OCI-LY1 (cell line): ENCODE measurements at regions not wholly inside any gene's neighbourhood (a gene's known extent, or its start where the extent isn't known, plus 50 kb on each side); places are given as distances from the start of the nearest gene placed in this dataset.

Experiments
- H2AFZ ChIP-seq: fragments of 200-600 bp; sonication (generic), shearing (Covaris generic); 2 replicates; pipeline ENCODE4 v1.6.0; 2014; ENCODE audit warnings: antibody characterized with exemption, mild to moderate bottlenecking, low read length
- H3F3A ChIP-seq: fragments of 200-600 bp; sonication (generic), shearing (Covaris generic); 2 replicates; pipeline ENCODE4 v1.6.0; 2014; ENCODE audit warnings: mild to moderate bottlenecking, antibody characterized with exemption, low read length, moderate library complexity; ENCODE audit not compliant: insufficient read depth
- H3K27ac ChIP-seq: fragments of 200-600 bp; sonication (generic); 2 replicates; pipeline ENCODE4 v1.5.1; 2014; ENCODE audit warnings: low read length, mixed run types, mild to moderate bottlenecking, low read depth; ENCODE audit not compliant: poor library complexity, severe bottlenecking
- H3K27me3 ChIP-seq: fragments of 200-600 bp; sonication (generic); 2 replicates; pipeline ENCODE4 v1.6.0; 2014; ENCODE audit warnings: antibody characterized with exemption, mild to moderate bottlenecking, low read length, moderate library complexity; ENCODE audit not compliant: insufficient read depth
- H3K36me3 ChIP-seq: fragments of 200-600 bp; sonication (generic); 2 replicates; pipeline ENCODE4 v1.6.1; 2014; ENCODE audit warnings: mild to moderate bottlenecking, antibody characterized with exemption, low read length, moderate library complexity, mixed read lengths; ENCODE audit not compliant: insufficient read depth
- H3K4me1 ChIP-seq: fragments of 200-600 bp; sonication (generic); 2 replicates; pipeline ENCODE4 v1.5.1; 2014; ENCODE audit warnings: mild to moderate bottlenecking, low read length, moderate library complexity; ENCODE audit not compliant: insufficient read depth, severe bottlenecking
- H3K4me2 ChIP-seq: fragments of 200-600 bp; sonication (generic), shearing (Covaris generic); 2 replicates; pipeline ENCODE4 v1.6.1; 2014; ENCODE audit warnings: low read length
- H3K4me3 ChIP-seq: fragments of 200-600 bp; sonication (generic); 2 replicates; pipeline ENCODE4 v1.5.1; 2014; ENCODE audit warnings: low read length, low read depth, mild to moderate bottlenecking, mixed read lengths; ENCODE audit not compliant: poor library complexity, severe bottlenecking
- H3K79me2 ChIP-seq: fragments of 200-600 bp; shearing (Covaris generic); 2 replicates; pipeline ENCODE4 v1.6.1; 2016; ENCODE audit warnings: mixed run types, low read length, mixed read lengths; ENCODE audit not compliant: insufficient read depth
- H3K9ac ChIP-seq: fragments of 200-600 bp; sonication (generic), shearing (Covaris generic); 2 replicates; pipeline ENCODE4 v1.6.1; 2014; ENCODE audit warnings: mild to moderate bottlenecking, low read length, mixed read lengths
- H3K9me2 ChIP-seq: fragments of 200-600 bp; sonication (generic), shearing (Covaris generic); 2 replicates; pipeline ENCODE4 v1.6.1; 2014; ENCODE audit warnings: low read depth, mild to moderate bottlenecking, low read length, mixed read lengths
- H3K9me3 ChIP-seq: fragments of 200-600 bp; shearing (Covaris generic); 2 replicates; pipeline ENCODE4 v1.6.1; 2014; ENCODE audit warnings: low read length, mixed read lengths
- H4K20me1 ChIP-seq: fragments of 200-600 bp; sonication (generic), shearing (Covaris generic); 2 replicates; pipeline ENCODE4 v1.6.0; 2016; ENCODE audit warnings: mild to moderate bottlenecking, low read length; ENCODE audit not compliant: insufficient read depth
- CTCF ChIP-seq: fragments of 200-600 bp; sonication (generic), shearing (Covaris generic); IDR thresholded peaks from 2 replicates; pipeline ENCODE4 v1.5.1; 2017; ENCODE audit warnings: mild to moderate bottlenecking, antibody characterized with exemption, low read length, moderate library complexity, mixed read lengths
- EZH2 ChIP-seq: fragments of 200-600 bp; sonication (generic), shearing (Covaris generic); IDR thresholded peaks from 2 replicates; pipeline ENCODE4 v1.8.0; 2017; ENCODE audit warnings: borderline replicate concordance, mixed run types, mild to moderate bottlenecking, antibody characterized with exemption, low read length, moderate library complexity, mixed read lengths

- no peaks in the 10 kb centered on the region for H3K27me3 ChIP-seq
- no peaks in the 10 kb centered on the region for H3K9me3 ChIP-seq
- H3K27ac ChIP-seq = no peak overlapping the region
- no peaks in the 10 kb centered on the region for H4K20me1 ChIP-seq
- no peaks in the 10 kb centered on the region for H3K9me2 ChIP-seq
- H3K4me2 ChIP-seq = no peak overlapping the region
- no peak overlapping the region for H3K4me3 ChIP-seq
- TF ChIP-seq EZH2 = no peak
- no peak for TF ChIP-seq CTCF
- H3K9ac ChIP-seq = no peak overlapping the region
- no peaks in the 10 kb centered on the region for H3K4me1 ChIP-seq
- H3F3A ChIP-seq = no peaks in the 10 kb centered on the region
- H3K79me2 ChIP-seq = no peaks in the 10 kb centered on the region
- no peak overlapping the region for H2AFZ ChIP-seq
- no peaks in the 10 kb centered on the region for H3K36me3 ChIP-seq
Measured at GRCh38 chr16:54796211-54796610, 134.5 kb upstream of the IRX5 start.

GRCh38 chr16:54792811-54793210, 137.9 kb upstream of the IRX5 start:
- Histone ChIP-seq H3K27me3 (no peaks in the 10 kb centered on the region), H3F3A (no peaks in the 10 kb centered on the region), H3K4me3 (no peak overlapping the region), H3K4me1 (no peaks in the 10 kb centered on the region), H3K27ac (no peak overlapping the region), H3K79me2 (no peaks in the 10 kb centered on the region), H3K4me2 (no peak overlapping the region), H2AFZ (no peak overlapping the region), H4K20me1 (no peaks in the 10 kb centered on the region), H3K9me2 (no peaks in the 10 kb centered on the region), H3K9ac (no peak overlapping the region), H3K9me3 (no peaks in the 10 kb centered on the region), H3K36me3 (no peaks in the 10 kb centered on the region)
- TF ChIP-seq CTCF = no peak
- TF ChIP-seq EZH2 = no peak

- H3K4me2 ChIP-seq = no peak overlapping the region
- H3K4me1 ChIP-seq = no peaks in the 10 kb centered on the region
- no peaks in the 10 kb centered on the region for H4K20me1 ChIP-seq
- no peaks in the 10 kb centered on the region for H3K27me3 ChIP-seq
- no peak overlapping the region for H3K27ac ChIP-seq
- H3K4me3 ChIP-seq = no peak overlapping the region
- no peaks in the 10 kb centered on the region for H3K9me2 ChIP-seq
- TF ChIP-seq EZH2 (no peak), CTCF (no peak)
- no peak overlapping the region for H3K9ac ChIP-seq
- H3K9me3 ChIP-seq = no peaks in the 10 kb centered on the region
- no peaks in the 10 kb centered on the region for H3K36me3 ChIP-seq
- no peaks in the 10 kb centered on the region for H3K79me2 ChIP-seq
- no peak overlapping the region for H2AFZ ChIP-seq
- H3F3A ChIP-seq = no peaks in the 10 kb centered on the region
Measured at GRCh38 chr16:54787045-54787444, 143.6 kb upstream of the IRX5 start.
